PC-9 (cell line): ENCODE measurements at regions not wholly inside any gene's neighbourhood (a gene's known extent, or its start where the extent isn't known, plus 50 kb on each side); places are given as distances from the start of the nearest gene placed in this dataset.

Experiments
- CTCF ChIP-seq: fragments of 200-600 bp; sonication (generic); conservative IDR thresholded peaks from 2 replicates; pipeline ENCODE4 v1.6.1; 2017; ENCODE audit warnings: mixed run types, antibody characterized with exemption, mild to moderate bottlenecking, moderate library complexity
- EZH2 ChIP-seq: fragments of 200-600 bp; sonication (generic); IDR thresholded peaks from 2 replicates; pipeline ENCODE4 v1.8.0; 2017; ENCODE audit warnings: antibody characterized with exemption, low read depth

GRCh38 chr1:17911791-17912190, 156.7 kb downstream of the ACTL8 start:
- no peak for TF ChIP-seq CTCF
- TF ChIP-seq EZH2: no peak
